Fibroblast of skin of left biceps (primary cell): ENCODE measurements at regions not wholly inside any gene's neighbourhood (a gene's known extent, or its start where the extent isn't known, plus 50 kb on each side); places are given as distances from the start of the nearest gene placed in this dataset.
"Not testable (repeated sequence)": the region's sequence is repeated elsewhere in the genome, so short reads cannot be mapped to it uniquely, and the experiment has no call there.

Source experiments
- DNase-seq, 2 experiments: peaks; one replicate each; pipeline ENCODE4 v3.0.0-alpha.2; 2013; ENCODE audit warnings: low read depth in 2 of 2

GRCh38 chr1:189180057-189180456, 1297.6 kb downstream of the BRINP3 start:
- DNase-seq = no peak

- DNase-seq = no peak
Observed at GRCh38 chr1:189185097-189185496, 1292.6 kb downstream of the BRINP3 start.

GRCh38 chr1:189192741-189193520, 1284.7 kb downstream of the BRINP3 start:
- no peak for DNase-seq

- DNase-seq = no peak
Observed at GRCh38 chr1:189205863-189206262, 1271.8 kb downstream of the BRINP3 start.

GRCh38 chr1:189206617-189207016, 1271.0 kb downstream of the BRINP3 start:
- no peak for DNase-seq

- DNase-seq = peak; percentile 6 to 10
Observed at GRCh38 chr1:189211742-189212141, 1265.9 kb downstream of the BRINP3 start.

GRCh38 chr1:189212606-189213005, 1265.1 kb downstream of the BRINP3 start:
- no peak for DNase-seq

GRCh38 chr1:189216886-189217285, 1260.8 kb downstream of the BRINP3 start:
- DNase-seq = no peak

GRCh38 chr1:189217646-189218045, 1260.0 kb downstream of the BRINP3 start:
- no peak for DNase-seq

- no peak for DNase-seq
Observed at GRCh38 chr1:189220750-189221149, 1256.9 kb downstream of the BRINP3 start.

- DNase-seq = not testable (repeated sequence)
Observed at GRCh38 chr1:189225794-189226145, 1251.9 kb downstream of the BRINP3 start.

- DNase-seq = no peak
Observed at GRCh38 chr1:189226779-189227178, 1250.9 kb downstream of the BRINP3 start.

- DNase-seq = no peak
Observed at GRCh38 chr1:189237008-189237407, 1240.7 kb downstream of the BRINP3 start.

- DNase-seq = no peak
Observed at GRCh38 chr1:189253601-189254350, 1223.9 kb downstream of the BRINP3 start.

GRCh38 chr1:189261128-189261527, 1216.5 kb downstream of the BRINP3 start:
- not testable (repeated sequence) for DNase-seq

GRCh38 chr1:189269011-189269410, 1208.7 kb downstream of the BRINP3 start:
- no peak for DNase-seq

GRCh38 chr1:189274267-189274666, 1203.4 kb downstream of the BRINP3 start:
- DNase-seq = no peak

GRCh38 chr1:189275796-189276195, 1201.9 kb downstream of the BRINP3 start:
- peak; percentile 30 to 36 for DNase-seq

GRCh38 chr1:189289346-189289745, 1188.3 kb downstream of the BRINP3 start:
- no peak for DNase-seq

GRCh38 chr1:189301235-189301634, 1176.4 kb downstream of the BRINP3 start:
- DNase-seq = no peak

GRCh38 chr1:189305279-189305678, 1172.4 kb downstream of the BRINP3 start:
- DNase-seq = no peak

- DNase-seq = no peak
Observed at GRCh38 chr1:189311915-189312314, 1165.7 kb downstream of the BRINP3 start.

GRCh38 chr1:189312499-189312898, 1165.2 kb downstream of the BRINP3 start:
- DNase-seq = no peak
